ENCODE measurements at regions not wholly inside any gene's neighbourhood (a gene's known extent, or its start where the extent isn't known, plus 50 kb on each side); places are given as distances from the start of the nearest gene placed in this dataset.

DNA sequence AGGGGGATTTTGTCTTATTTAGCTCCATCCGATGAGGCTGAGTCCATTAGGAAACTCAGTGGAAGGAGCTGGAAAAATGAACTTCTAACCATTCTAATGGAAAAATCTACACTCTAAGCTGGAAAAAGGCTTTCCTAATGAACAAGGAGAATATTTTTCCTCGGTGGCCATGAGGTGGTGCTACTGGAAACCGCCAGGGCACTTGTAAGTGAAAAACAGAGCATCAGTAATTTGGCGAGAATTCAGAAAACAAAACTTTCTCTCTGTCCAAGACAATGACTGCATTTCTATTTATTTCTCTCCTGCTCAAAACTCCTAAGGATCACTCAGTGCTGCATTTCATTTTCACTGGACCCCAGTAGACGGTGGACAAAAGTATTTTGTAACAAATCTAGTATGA lies 237.6 kb downstream of the TENT4A start:
- TF ChIP-seq, protein P1, sequence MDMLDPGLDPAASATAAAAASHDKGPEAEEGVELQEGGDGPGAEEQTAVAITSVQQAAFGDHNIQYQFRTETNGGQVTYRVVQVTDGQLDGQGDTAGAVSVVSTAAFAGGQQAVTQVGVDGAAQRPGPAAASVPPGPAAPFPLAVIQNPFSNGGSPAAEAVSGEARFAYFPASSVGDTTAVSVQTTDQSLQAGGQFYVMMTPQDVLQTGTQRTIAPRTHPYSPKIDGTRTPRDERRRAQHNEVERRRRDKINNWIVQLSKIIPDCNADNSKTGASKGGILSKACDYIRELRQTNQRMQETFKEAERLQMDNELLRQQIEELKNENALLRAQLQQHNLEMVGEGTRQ (IDR thresholded peaks at IDR 0.05; ENCODE audit: low read depth, low read length) = no peak
- TF ChIP-seq FOS (IDR thresholded peaks at IDR 0.05; ENCODE audit: low read depth, low read length) (no peak), MAFK (IDR thresholded peaks at IDR 0.05; ENCODE audit: low read depth, low read length) (no peak), CTCF (conservative IDR thresholded peaks at IDR 0.05; ENCODE audit: low read depth, low read length) (no peak), CEBPB (IDR thresholded peaks at IDR 0.05; ENCODE audit: low read depth, low read length) (no peak), POLR2A (IDR thresholded peaks at IDR 0.05; ENCODE audit: low read depth, low read length) (no peak), RFX5 (IDR thresholded peaks at IDR 0.05; ENCODE audit: low read depth, low read length) (no peak), RCOR1 (IDR thresholded peaks at IDR 0.05; ENCODE audit: insufficient replicate concordance, low read length) (no peak), RAD21 (IDR thresholded peaks at IDR 0.05; ENCODE audit: low read length) (no peak), SMC3 (IDR thresholded peaks at IDR 0.05; ENCODE audit: low read depth, low read length) (no peak), CHD1 (IDR thresholded peaks at IDR 0.05; ENCODE audit: low read depth, low read length) (no peak), MXI1 (IDR thresholded peaks at IDR 0.05; ENCODE audit: borderline replicate concordance, low read depth, low read length) (no peak)
- TF ChIP-seq, protein P2, sequence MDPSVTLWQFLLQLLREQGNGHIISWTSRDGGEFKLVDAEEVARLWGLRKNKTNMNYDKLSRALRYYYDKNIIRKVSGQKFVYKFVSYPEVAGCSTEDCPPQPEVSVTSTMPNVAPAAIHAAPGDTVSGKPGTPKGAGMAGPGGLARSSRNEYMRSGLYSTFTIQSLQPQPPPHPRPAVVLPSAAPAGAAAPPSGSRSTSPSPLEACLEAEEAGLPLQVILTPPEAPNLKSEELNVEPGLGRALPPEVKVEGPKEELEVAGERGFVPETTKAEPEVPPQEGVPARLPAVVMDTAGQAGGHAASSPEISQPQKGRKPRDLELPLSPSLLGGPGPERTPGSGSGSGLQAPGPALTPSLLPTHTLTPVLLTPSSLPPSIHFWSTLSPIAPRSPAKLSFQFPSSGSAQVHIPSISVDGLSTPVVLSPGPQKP (IDR thresholded peaks at IDR 0.05; ENCODE audit: borderline replicate concordance, low read depth, low read length) = no peak

Measured in IMR-90 (cell line).